H1 (cell line): ENCODE measurements at regions not wholly inside any gene's neighbourhood (a gene's known extent, or its start where the extent isn't known, plus 50 kb on each side); places are given as distances from the start of the nearest gene placed in this dataset.

Experiments
- CTCF ChIA-PET: fragments of 300-600 bp; sonication (Branson Sonifier 250); formaldehyde crosslinking; loops from one replicate; lab custom pipeline; 2021; ENCODE audit not compliant: partially characterized antibody; lab: Charles Lee
- POLR2A ChIA-PET: fragments of 300-600 bp; sonication (Branson Sonifier 250); formaldehyde crosslinking; loops from one replicate; lab custom pipeline; 2021; ENCODE audit warnings: inconsistent platforms; ENCODE audit not compliant: partially characterized antibody; lab: Charles Lee
- DNase-seq, 2 experiments: peaks; one replicate each; pipeline versions ENCODE4 v3.0.0 to v3.0.0-alpha.2; 2010 to 2022; ENCODE audit warnings: low spot score in 2 of 2, low read depth in 1 of 2, mixed read lengths in 1 of 2
- FAIRE-seq: peaks from 2 replicates; lab custom pipeline; 2011; peaks lifted over from hg19 to GRCh38; lab: Jason Lieb, UNC
- H2AFZ ChIP-seq: 2 replicates; pipeline ENCODE4 v1.8.1; 2012; ENCODE audit warnings: low read length, inconsistent platforms
- H2AK5ac ChIP-seq: 2 replicates; pipeline ENCODE4 v1.6.1; 2013; ENCODE audit warnings: low read depth, low read length
- H2BK120ac ChIP-seq: replicated peaks from 2 replicates; pipeline ENCODE3; 2013; ENCODE audit warnings: low read depth, low read length, inconsistent platforms
- H2BK12ac ChIP-seq: 2 replicates; pipeline ENCODE4 v1.6.1; 2013; ENCODE audit warnings: low read depth, low read length
- H2BK15ac ChIP-seq: 2 replicates; pipeline ENCODE4 v1.6.1; 2013; ENCODE audit warnings: low read length
- H2BK20ac ChIP-seq: 2 replicates; pipeline ENCODE4 v1.6.1; 2013; ENCODE audit warnings: low read length
- H2BK5ac ChIP-seq: 2 replicates; pipeline ENCODE4 v1.6.1; 2013; ENCODE audit warnings: low read depth, low read length
- H3K14ac ChIP-seq: 2 replicates; pipeline ENCODE4 v1.6.1; 2013; ENCODE audit warnings: inconsistent platforms; ENCODE audit not compliant: insufficient read length
- H3K18ac ChIP-seq: 2 replicates; pipeline ENCODE4 v1.6.1; 2013; ENCODE audit warnings: low read length; ENCODE audit errors: extremely low read depth
- H3K23ac ChIP-seq: 2 replicates; pipeline ENCODE4 v1.6.1; 2013; ENCODE audit warnings: inconsistent platforms; ENCODE audit not compliant: insufficient read length
- H3K23me2 ChIP-seq: 2 replicates; pipeline ENCODE4 v1.6.1; 2013; ENCODE audit warnings: low read depth, low read length
- H3K27ac ChIP-seq: 2 replicates; pipeline ENCODE4 v1.6.1; 2011; ENCODE audit warnings: low read depth, low read length, inconsistent platforms
- H3K27me3 ChIP-seq, 4 experiments: replicated peaks in 1 of 4; 1 replicate in 1 of 4; 2 replicates in 3 of 4; pipeline versions ENCODE4 v1.6.1 to v1.8.1; 2011 to 2013; ENCODE audit warnings: low read length in 3 of 4, mild to moderate bottlenecking in 3 of 4, inconsistent platforms in 2 of 4, mixed read lengths in 2 of 4, moderate library complexity in 1 of 4; ENCODE audit not compliant: control insufficient read depth in 3 of 4, insufficient read depth in 3 of 4; ENCODE audit errors: extremely low read depth in 1 of 4
- H3K36me3 ChIP-seq, 4 experiments: 2 replicates each; pipeline versions ENCODE4 v1.6.1 to v1.8.1; 2011 to 2013; ENCODE audit warnings: mild to moderate bottlenecking in 4 of 4, low read length in 3 of 4, moderate library complexity in 2 of 4, control low read depth in 1 of 4, inconsistent platforms in 1 of 4; ENCODE audit not compliant: insufficient read depth in 4 of 4, control insufficient read depth in 2 of 4
- H3K4ac ChIP-seq: replicated peaks from 2 replicates; pipeline ENCODE3; 2013; ENCODE audit warnings: low read length, low read depth, mixed read lengths, inconsistent platforms; ENCODE audit not compliant: insufficient read length
- H3K4me1 ChIP-seq, 4 experiments: replicated peaks in 1 of 4; 1 replicate in 1 of 4; 2 replicates in 3 of 4; pipeline versions ENCODE4 v1.6.1 to v1.8.1; 2011 to 2013; ENCODE audit warnings: low read length in 3 of 4, inconsistent platforms in 2 of 4, mixed read lengths in 1 of 4; ENCODE audit not compliant: insufficient read depth in 4 of 4, control insufficient read depth in 3 of 4
- H3K4me2 ChIP-seq, 2 experiments: 2 replicates each; pipeline versions ENCODE4 v1.6.1 to v1.8.1; 2011 to 2013; ENCODE audit warnings: low read depth in 2 of 2, low read length in 2 of 2, control low read depth in 1 of 2, inconsistent platforms in 1 of 2, mild to moderate bottlenecking in 1 of 2; ENCODE audit not compliant: insufficient read depth in 1 of 2
- H3K4me3 ChIP-seq, 4 experiments: fragments of 200-600, 300-600 bp in 1 of 4; sonication (generic), shearing (Covaris generic), sonication (Bioruptor Twin) in 1 of 4; 2 replicates each; pipeline versions ENCODE4 v1.5.1 to v1.8.1; 2011 to 2016; ENCODE audit warnings: low read length in 4 of 4, low read depth in 3 of 4, control low read depth in 2 of 4, inconsistent platforms in 2 of 4, mild to moderate bottlenecking in 2 of 4, mixed read lengths in 1 of 4, moderate library complexity in 1 of 4; ENCODE audit not compliant: insufficient read depth in 2 of 4; ENCODE audit errors: extremely low read depth in 1 of 4
- H3K56ac ChIP-seq: replicated peaks from 2 replicates; pipeline ENCODE3; 2013; ENCODE audit warnings: low read depth, mild to moderate bottlenecking, mixed read lengths, low read length, inconsistent platforms; ENCODE audit not compliant: insufficient read length
- H3K79me1 ChIP-seq: 2 replicates; pipeline ENCODE4 v1.6.1; 2013; ENCODE audit warnings: low read depth, low read length, control low read depth
- H3K79me2 ChIP-seq, 2 experiments: 2 replicates each; pipeline versions ENCODE4 v1.6.1 to v1.8.1; 2012 to 2013; ENCODE audit warnings: low read length in 2 of 2, mild to moderate bottlenecking in 2 of 2, inconsistent platforms in 1 of 2; ENCODE audit not compliant: insufficient read depth in 2 of 2, control insufficient read depth in 1 of 2
- H3K9ac ChIP-seq, 4 experiments: replicated peaks in 1 of 4; 1 replicate in 1 of 4; 2 replicates in 3 of 4; pipeline versions ENCODE4 v1.6.1 to v1.8.1; 2011 to 2013; ENCODE audit warnings: low read depth in 3 of 4, low read length in 3 of 4, control low read depth in 2 of 4, mild to moderate bottlenecking in 2 of 4, moderate library complexity in 2 of 4, inconsistent platforms in 1 of 4; ENCODE audit errors: extremely low read depth in 1 of 4
- H3K9me3 ChIP-seq, 2 experiments: 2 replicates each; pipeline versions ENCODE4 v1.6.1 to v1.8.1; 2012 to 2013; ENCODE audit warnings: mild to moderate bottlenecking in 2 of 2, moderate library complexity in 2 of 2, control low read depth in 1 of 2, inconsistent platforms in 1 of 2, low read depth in 1 of 2, low read length in 1 of 2, mixed read lengths in 1 of 2; ENCODE audit not compliant: insufficient read depth in 2 of 2
- H4K20me1 ChIP-seq, 2 experiments: replicated peaks in 1 of 2; 2 replicates each; pipeline versions ENCODE3 to v1.8.1; 2011 to 2013; ENCODE audit warnings: inconsistent platforms in 2 of 2, low read length in 2 of 2, mild to moderate bottlenecking in 1 of 2; ENCODE audit not compliant: insufficient read depth in 2 of 2, control insufficient read depth in 1 of 2
- H4K5ac ChIP-seq: 2 replicates; pipeline ENCODE4 v1.6.1; 2013; ENCODE audit warnings: low read length, low read depth, mixed read lengths, inconsistent platforms; ENCODE audit not compliant: insufficient read length
- H4K8ac ChIP-seq: 2 replicates; pipeline ENCODE4 v1.8.0; 2013; ENCODE audit warnings: mild to moderate bottlenecking, moderate library complexity, low read length, inconsistent platforms; ENCODE audit not compliant: insufficient read depth; ENCODE audit errors: extremely low read depth
- H4K91ac ChIP-seq: replicated peaks from 2 replicates; pipeline ENCODE3; 2013; ENCODE audit warnings: low read length, mixed read lengths, inconsistent platforms; ENCODE audit not compliant: insufficient read length
- CREB1 ChIP-seq: IDR thresholded peaks from 2 replicates; pipeline ENCODE4 v1.6.1; 2012; ENCODE audit warnings: inconsistent platforms
- SUZ12 ChIP-seq: fragments of 200-600 bp; sonication (generic); IDR thresholded peaks from 2 replicates; pipeline ENCODE4 v1.6.1; 2012; ENCODE audit warnings: mild to moderate bottlenecking, inconsistent platforms, low read length, moderate library complexity, mixed read lengths
- WGBS, 2 experiments: shearing (Covaris generic) in 1 of 2; methylation state at CpG; one replicate each; pipeline versions ENCODE4 v1.1.6 to v1.1.7; 2013 to 2015; ENCODE audit warnings: low lambda C conversion rate in 2 of 2, mixed read lengths in 2 of 2, inconsistent platforms in 1 of 2, low coverage in 1 of 2, missing lambda C conversion rate in 1 of 2; ENCODE audit not compliant: insufficient replicate concordance in 2 of 2, insufficient coverage in 1 of 2, insufficient read length in 1 of 2; ENCODE audit errors: extremely low coverage in 1 of 2, missing lambda C conversion rate in 1 of 2; 5-methylcytosine and 5-hydroxymethylcytosine counted together

- POLR2A ChIA-PET = no interaction called here
- DNase-seq = no peak
- H2BK20ac ChIP-seq = no peak overlapping the region
Measured at GRCh38 chr7:116316838-116317628, 106.7 kb downstream of the TES start.

More at GRCh38 chr7:116316838-116317628, 106.7 kb downstream of the TES start:
- H2AFZ ChIP-seq = peak overlapping the region; percentile 13; the same call in 1 of the 2 replicates
- H3K18ac ChIP-seq = no peak overlapping the region
- H3K79me1 ChIP-seq = no peaks in the 10 kb centered on the region
- no peak for TF ChIP-seq SUZ12
- TF ChIP-seq CREB1 = no peak
- no peak overlapping the region; a peak in 1 of 7 replicates for H3K9ac ChIP-seq
- no peak overlapping the region for H2AK5ac ChIP-seq
- H3K4me3 ChIP-seq = no peak overlapping the region
- H2BK5ac ChIP-seq = no peak overlapping the region
- H4K20me1 ChIP-seq = no peaks in the 10 kb centered on the region
- no peak overlapping the region for H3K14ac ChIP-seq
- no peak overlapping the region for H2BK15ac ChIP-seq
- H2BK120ac ChIP-seq = no peak overlapping the region
- H3K27me3 ChIP-seq = no peaks in the 10 kb centered on the region
- no peaks in the 10 kb centered on the region for H3K9me3 ChIP-seq
- peaks cover 0 to 3% (median 0%) of the 10 kb centered on the region in 4 experiments; a peak in 1 of 7 replicates for H3K4me1 ChIP-seq
- no peak overlapping the region for H3K4me2 ChIP-seq
- WGBS, 2 experiments = 81% methylated on average over 7 of the region's 7 CpGs; no CpG with 5 or more reads in 1 of the 2 experiments
- no peak overlapping the region for H3K4ac ChIP-seq
- H2BK12ac ChIP-seq = no peak overlapping the region; the same call in 1 of the 2 replicates
- H4K91ac ChIP-seq = no peak overlapping the region
- CTCF ChIA-PET = no interaction called here
- no peak overlapping the region for H3K56ac ChIP-seq
- no peak overlapping the region for H4K5ac ChIP-seq
- no peaks in the 10 kb centered on the region for H3K79me2 ChIP-seq
- no peaks in the 10 kb centered on the region for H3K36me3 ChIP-seq
- no peak for FAIRE-seq
- no peak overlapping the region for H3K27ac ChIP-seq
- H3K23ac ChIP-seq = no peak overlapping the region
- no peak overlapping the region for H4K8ac ChIP-seq
- H3K23me2 ChIP-seq = no peaks in the 10 kb centered on the region; the same call in 1 of the 2 replicates
